GM20000 (cell line): ENCODE measurements at regions not wholly inside any gene's neighbourhood (a gene's known extent, or its start where the extent isn't known, plus 50 kb on each side); places are given as distances from the start of the nearest gene placed in this dataset.
"Not testable (repeated sequence)": the region's sequence is repeated elsewhere in the genome, so short reads cannot be mapped to it uniquely, and the experiment has no call there.

ENCODE experiments used
- DNase-seq: peaks from one replicate; pipeline ENCODE4 v3.0.0; 2012; ENCODE audit warnings: low spot score
- CTCF ChIP-seq: IDR thresholded peaks from 2 replicates; pipeline ENCODE4 v1.5.1; 2012; ENCODE audit warnings: mild to moderate bottlenecking, control low read depth; ENCODE audit errors: extremely low read depth, missing control alignments

DNA sequence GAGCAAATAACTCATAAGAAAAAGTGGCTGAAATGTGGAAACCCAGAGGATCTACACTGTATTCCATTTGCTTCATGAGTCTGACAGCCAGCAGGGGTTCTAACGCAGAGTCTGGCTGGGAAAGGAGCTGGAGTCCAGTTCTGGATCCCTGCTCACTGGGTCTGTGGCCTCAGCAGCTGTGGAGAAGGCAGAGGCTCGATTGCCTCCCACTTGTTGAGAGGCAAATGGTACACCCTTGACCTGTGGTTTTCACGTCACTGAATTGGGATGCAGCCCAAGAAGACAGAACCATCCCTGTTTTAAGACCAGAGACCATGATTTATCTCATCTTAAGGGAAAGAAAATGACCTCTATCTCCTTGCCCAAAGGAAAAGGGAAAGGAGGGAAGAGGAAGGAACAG, 147.0 kb upstream of the NOCT start:
- DNase-seq = no peak
- no peak for TF ChIP-seq CTCF

DNA sequence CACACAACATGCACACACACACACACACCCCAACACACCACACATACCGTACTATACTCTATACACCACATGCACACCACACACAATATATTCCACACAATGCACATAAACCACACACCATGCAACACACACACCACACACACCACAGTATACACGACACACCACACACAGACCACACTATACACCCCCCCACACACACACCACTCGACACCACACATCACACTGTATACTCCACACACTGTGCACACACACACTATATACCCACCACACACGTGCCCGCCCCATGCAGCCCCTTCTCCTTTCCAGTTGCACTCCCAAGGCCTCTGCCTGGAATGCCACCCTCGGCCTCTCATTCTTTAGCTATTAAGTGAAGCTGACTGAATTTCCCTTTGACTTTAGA, 148.2 kb upstream of the NOCT start:
- no peak for TF ChIP-seq CTCF
- DNase-seq = no peak

DNA sequence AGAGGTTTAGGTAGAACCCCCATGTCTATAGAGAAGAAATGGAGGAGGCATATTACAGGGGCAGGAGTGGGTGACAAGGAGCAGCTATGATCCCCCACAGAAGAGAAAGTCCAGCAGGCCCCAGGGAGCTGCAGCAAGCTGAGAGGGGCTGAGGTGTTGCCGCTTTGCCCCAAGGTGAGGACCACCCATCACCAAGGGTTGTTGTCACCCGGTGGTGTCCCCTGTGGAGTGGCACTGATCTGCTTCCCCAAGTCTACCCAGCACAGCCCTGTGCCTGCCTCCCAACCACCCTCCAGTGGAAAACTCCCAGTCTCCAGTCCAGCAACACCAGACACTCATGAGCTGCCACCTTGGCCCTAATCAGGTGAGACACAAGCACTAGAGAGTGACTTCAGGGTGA, 149.3 kb upstream of the NOCT start:
- DNase-seq = no peak
- no peak for TF ChIP-seq CTCF

GRCh38 chr4:138865765-138866164, 149.8 kb upstream of the NOCT start:
- TF ChIP-seq CTCF = no peak
- DNase-seq = no peak

GRCh38 chr4:138864961-138865720, 150.4 kb upstream of the NOCT start:
- TF ChIP-seq CTCF = no peak
- no peak for DNase-seq

DNA sequence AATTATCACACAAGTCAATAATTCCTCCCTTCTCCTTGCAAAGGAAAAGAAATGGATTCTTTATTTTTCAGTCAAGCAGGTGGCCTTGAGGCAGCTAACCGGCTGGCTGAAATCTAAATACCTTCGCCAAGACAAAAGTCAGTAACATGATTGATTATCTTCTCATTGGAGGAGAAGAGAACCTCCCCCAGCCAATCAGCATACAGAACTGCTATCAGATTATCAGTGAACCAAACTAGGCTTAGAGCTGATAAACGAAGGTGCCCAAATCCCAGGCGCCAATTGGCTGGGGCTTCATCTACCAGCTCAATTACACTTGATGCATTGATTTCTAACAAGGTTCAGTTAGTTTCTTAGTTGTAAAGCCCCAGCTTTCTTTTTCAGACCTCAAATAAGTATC, 152.4 kb upstream of the NOCT start:
- no peak for TF ChIP-seq CTCF
- DNase-seq = no peak

DNA sequence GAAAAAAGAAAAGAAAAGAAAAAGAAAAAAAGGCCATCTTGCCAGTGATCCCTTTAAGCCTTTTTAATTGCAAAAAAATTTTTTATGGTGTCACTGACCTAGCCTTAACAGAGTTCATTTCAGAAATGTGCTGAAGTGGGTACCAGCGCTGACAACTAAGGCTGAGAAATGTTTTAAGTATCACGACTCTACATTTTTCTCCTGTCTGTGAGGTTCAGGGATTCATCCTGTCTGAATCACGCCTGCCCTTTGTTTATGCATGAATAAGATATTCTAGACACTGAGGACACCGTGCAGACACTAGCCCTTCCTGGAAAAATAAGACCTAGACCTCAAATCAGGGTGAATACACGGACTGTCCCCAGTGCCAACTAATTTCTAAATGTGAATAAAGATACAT, 154.4 kb upstream of the NOCT start:
- DNase-seq = no peak
- TF ChIP-seq CTCF = no peak

- DNase-seq = not testable (repeated sequence)
Observed at GRCh38 chr4:138860357-138860756, 155.2 kb upstream of the NOCT start.
